H9 (cell line): ENCODE measurements at regions not wholly inside any gene's neighbourhood (a gene's known extent, or its start where the extent isn't known, plus 50 kb on each side); places are given as distances from the start of the nearest gene placed in this dataset.

ENCODE experiments used
- DNase-seq: peaks from one replicate; pipeline ENCODE4 v3.0.0-alpha.2; 2017
- H2AFZ ChIP-seq: one replicate; pipeline ENCODE4 v1.6.1; 2013; ENCODE audit warnings: mild to moderate bottlenecking, low read length, control low read depth, moderate library complexity
- H2AK5ac ChIP-seq: 2 replicates; pipeline ENCODE4 v1.6.1; 2013; ENCODE audit warnings: low read length, control low read depth, mixed read lengths; ENCODE audit not compliant: insufficient read length
- H2BK120ac ChIP-seq: one replicate; pipeline ENCODE4 v1.6.1; 2013; ENCODE audit warnings: low read depth, mild to moderate bottlenecking, low read length, control low read depth, inconsistent platforms; ENCODE audit not compliant: poor library complexity, severe bottlenecking
- H2BK12ac ChIP-seq: 2 replicates; pipeline ENCODE4 v1.6.1; 2013; ENCODE audit warnings: low read length, control low read depth, mixed read lengths, low read depth; ENCODE audit not compliant: insufficient read length
- H2BK15ac ChIP-seq: 2 replicates; pipeline ENCODE4 v1.6.1; 2013; ENCODE audit warnings: low read depth, low read length, control low read depth
- H2BK20ac ChIP-seq: one replicate; pipeline ENCODE4 v1.6.1; 2013; ENCODE audit warnings: low read depth, mild to moderate bottlenecking, low read length, control low read depth, inconsistent platforms; ENCODE audit not compliant: poor library complexity, severe bottlenecking
- H2BK5ac ChIP-seq: 2 replicates; pipeline ENCODE4 v1.6.1; 2013; ENCODE audit warnings: low read length, control low read depth, mixed read lengths; ENCODE audit not compliant: insufficient read length
- H3K14ac ChIP-seq: 2 replicates; pipeline ENCODE4 v1.6.1; 2013; ENCODE audit warnings: low read length, control low read depth; ENCODE audit not compliant: insufficient read depth
- H3K18ac ChIP-seq: 2 replicates; pipeline ENCODE4 v1.6.1; 2013; ENCODE audit warnings: low read depth, mild to moderate bottlenecking, mixed read lengths, low read length, control low read depth; ENCODE audit not compliant: insufficient read length
- H3K23ac ChIP-seq: 2 replicates; pipeline ENCODE4 v1.6.1; 2013; ENCODE audit warnings: low read length, control low read depth, mixed read lengths, low read depth; ENCODE audit not compliant: insufficient read length
- H3K23me2 ChIP-seq: 2 replicates; pipeline ENCODE4 v1.6.1; 2013; ENCODE audit warnings: low read depth, mild to moderate bottlenecking, mixed read lengths, low read length, control low read depth; ENCODE audit not compliant: insufficient read length, poor library complexity, severe bottlenecking
- H3K27ac ChIP-seq: 2 replicates; pipeline ENCODE4 v1.5.1; 2013; ENCODE audit warnings: low read length, control low read depth, mixed read lengths, low read depth; ENCODE audit not compliant: insufficient read length
- H3K27me3 ChIP-seq: 2 replicates; pipeline ENCODE4 v1.6.1; 2013; ENCODE audit warnings: low read length, control low read depth, inconsistent platforms; ENCODE audit not compliant: insufficient read depth
- H3K4ac ChIP-seq: 2 replicates; pipeline ENCODE4 v1.6.1; 2013; ENCODE audit warnings: low read depth, mild to moderate bottlenecking, control low read depth, inconsistent platforms, low read length, moderate library complexity
- H3K4me1 ChIP-seq: 2 replicates; pipeline ENCODE4 v1.6.1; 2013; ENCODE audit warnings: low read length, control low read depth, inconsistent platforms; ENCODE audit not compliant: insufficient read depth
- H3K4me2 ChIP-seq: 2 replicates; pipeline ENCODE4 v1.6.1; 2013; ENCODE audit warnings: low read length, control low read depth, mixed read lengths; ENCODE audit not compliant: insufficient read length, insufficient read depth
- H3K56ac ChIP-seq: 2 replicates; pipeline ENCODE4 v1.6.1; 2013; ENCODE audit warnings: low read depth, mild to moderate bottlenecking, mixed read lengths, low read length, control low read depth; ENCODE audit not compliant: insufficient read length
- H3K79me1 ChIP-seq: 2 replicates; pipeline ENCODE4 v1.6.1; 2013; ENCODE audit warnings: low read depth, mild to moderate bottlenecking, moderate library complexity, low read length, control low read depth, inconsistent platforms; ENCODE audit not compliant: insufficient read depth, poor library complexity, severe bottlenecking
- H3K79me2 ChIP-seq: 2 replicates; pipeline ENCODE4 v1.6.1; 2013; ENCODE audit warnings: low read length, control low read depth, inconsistent platforms; ENCODE audit not compliant: insufficient read depth
- H3K9ac ChIP-seq: 2 replicates; pipeline ENCODE4 v1.6.1; 2013; ENCODE audit warnings: low read length, control low read depth, mixed read lengths; ENCODE audit not compliant: insufficient read length; ENCODE audit errors: extremely low read depth
- H3K9me3 ChIP-seq: one replicate; pipeline ENCODE4 v1.6.1; 2013; ENCODE audit warnings: low read depth, low read length, inconsistent platforms; ENCODE audit not compliant: control insufficient read depth
- H3T11ph ChIP-seq: one replicate; pipeline ENCODE4 v1.6.1; 2013; ENCODE audit warnings: mild to moderate bottlenecking, low read length, control low read depth, inconsistent platforms
- H4K20me1 ChIP-seq: one replicate; pipeline ENCODE4 v1.6.1; 2013; ENCODE audit not compliant: control insufficient read depth, insufficient read length, insufficient read depth
- H4K5ac ChIP-seq: 2 replicates; pipeline ENCODE4 v1.6.1; 2013; ENCODE audit warnings: low read depth, mild to moderate bottlenecking, mixed read lengths, low read length, control low read depth; ENCODE audit not compliant: insufficient read length
- H4K8ac ChIP-seq: replicated peaks from 2 replicates; pipeline ENCODE4 v1.6.1; 2013; ENCODE audit warnings: low read length, control low read depth, mixed read lengths, low read depth; ENCODE audit not compliant: insufficient read length
- H4K91ac ChIP-seq: 2 replicates; pipeline ENCODE4 v1.6.1; 2013; ENCODE audit warnings: low read depth, mild to moderate bottlenecking, moderate library complexity, mixed read lengths, low read length, control low read depth; ENCODE audit not compliant: insufficient read length
- H3K27ac Mint-ChIP-seq, 3 experiments: 2 replicates in 2 of 3; 3 replicates in 1 of 3; pipeline ENCODE4 v1.8.0; 2020 to 2021; ENCODE audit warnings: mixed read lengths in 3 of 3, mild to moderate bottlenecking in 1 of 3, moderate library complexity in 1 of 3
- H3K27me3 Mint-ChIP-seq: 2 replicates; pipeline ENCODE4 v1.8.0; 2021; ENCODE audit warnings: low read depth, mild to moderate bottlenecking, moderate library complexity, mixed read lengths
- H3K36me3 Mint-ChIP-seq, 3 experiments: 2 replicates in 2 of 3; 3 replicates in 1 of 3; pipeline ENCODE4 v1.8.0; 2020 to 2021; ENCODE audit warnings: low read depth in 3 of 3, mixed read lengths in 3 of 3; ENCODE audit not compliant: insufficient read depth in 1 of 3
- H3K4me1 Mint-ChIP-seq, 2 experiments: 2 replicates each; pipeline ENCODE4 v1.8.0; 2020; ENCODE audit warnings: mixed read lengths in 2 of 2
- H3K4me3 Mint-ChIP-seq, 2 experiments: 2 replicates in 1 of 2; 3 replicates in 1 of 2; pipeline ENCODE4 v1.8.0; 2020 to 2021; ENCODE audit warnings: mild to moderate bottlenecking in 2 of 2, mixed read lengths in 2 of 2, moderate library complexity in 1 of 2
- H3K9me3 Mint-ChIP-seq, 2 experiments: 2 replicates in 1 of 2; 3 replicates in 1 of 2; pipeline ENCODE4 v1.8.0; 2020; ENCODE audit warnings: mild to moderate bottlenecking in 2 of 2, mixed read lengths in 2 of 2, moderate library complexity in 1 of 2
- WGBS: extraction: QIAGEN DNeasy Blood & Tissue Kit; methylation state at CpG from one replicate; pipeline ENCODE4 v1.1.7; 2013; ENCODE audit warnings: missing lambda C conversion rate, low lambda C conversion rate, mixed read lengths; ENCODE audit not compliant: insufficient read length; ENCODE audit errors: extremely low coverage; 5-methylcytosine and 5-hydroxymethylcytosine counted together
- TF ChIP-seq, protein P1 (sequence below): fragments of 200-600 bp; sonication (generic); conservative IDR thresholded peaks from 3 replicates; pipeline ENCODE4 v1.8.0; 2021; ENCODE audit warnings: antibody characterized with exemption, mild to moderate bottlenecking

- TF ChIP-seq, protein P1, sequence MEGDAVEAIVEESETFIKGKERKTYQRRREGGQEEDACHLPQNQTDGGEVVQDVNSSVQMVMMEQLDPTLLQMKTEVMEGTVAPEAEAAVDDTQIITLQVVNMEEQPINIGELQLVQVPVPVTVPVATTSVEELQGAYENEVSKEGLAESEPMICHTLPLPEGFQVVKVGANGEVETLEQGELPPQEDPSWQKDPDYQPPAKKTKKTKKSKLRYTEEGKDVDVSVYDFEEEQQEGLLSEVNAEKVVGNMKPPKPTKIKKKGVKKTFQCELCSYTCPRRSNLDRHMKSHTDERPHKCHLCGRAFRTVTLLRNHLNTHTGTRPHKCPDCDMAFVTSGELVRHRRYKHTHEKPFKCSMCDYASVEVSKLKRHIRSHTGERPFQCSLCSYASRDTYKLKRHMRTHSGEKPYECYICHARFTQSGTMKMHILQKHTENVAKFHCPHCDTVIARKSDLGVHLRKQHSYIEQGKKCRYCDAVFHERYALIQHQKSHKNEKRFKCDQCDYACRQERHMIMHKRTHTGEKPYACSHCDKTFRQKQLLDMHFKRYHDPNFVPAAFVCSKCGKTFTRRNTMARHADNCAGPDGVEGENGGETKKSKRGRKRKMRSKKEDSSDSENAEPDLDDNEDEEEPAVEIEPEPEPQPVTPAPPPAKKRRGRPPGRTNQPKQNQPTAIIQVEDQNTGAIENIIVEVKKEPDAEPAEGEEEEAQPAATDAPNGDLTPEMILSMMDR = no peak
- Histone ChIP-seq H3K79me2 (no peaks in the 10 kb centered on the region), H2BK20ac (no peak overlapping the region), H4K20me1 (no peaks in the 10 kb centered on the region), H3K9ac (no peak overlapping the region), H3K27ac (no peak overlapping the region), H3K14ac (no peak overlapping the region), H2BK120ac (no peak overlapping the region), H3K23me2 (no peaks in the 10 kb centered on the region), H2BK5ac (no peak overlapping the region), H3K79me1 (no peaks in the 10 kb centered on the region), H3K9me3 (no peaks in the 10 kb centered on the region), H3K4me2 (no peak overlapping the region), H3K23ac (no peak overlapping the region), H3K4ac (no peak overlapping the region), H3K56ac (no peak overlapping the region), H2BK12ac (no peak overlapping the region), H4K8ac (no peak overlapping the region), H4K91ac (no peak overlapping the region), H3K18ac (no peak overlapping the region), H4K5ac (no peak overlapping the region), H2BK15ac (no peak overlapping the region), H3K4me1 (no peaks in the 10 kb centered on the region), H3K27me3 (no peaks in the 10 kb centered on the region), H2AK5ac (no peak overlapping the region), H3T11ph (no peak overlapping the region), H2AFZ (no peak overlapping the region)
- no peaks in the 10 kb centered on the region; a peak in 1 of 7 replicates for H3K36me3 Mint-ChIP-seq
- H3K27ac Mint-ChIP-seq = no peak overlapping the region
- no peaks in the 10 kb centered on the region for H3K9me3 Mint-ChIP-seq
- no peak for DNase-seq
- no peak overlapping the region for H3K4me3 Mint-ChIP-seq
- WGBS = no CpG with 5 or more reads among the region's 2 CpGs
- peaks cover 6% of the 10 kb centered on the region for H3K27me3 Mint-ChIP-seq
- H3K4me1 Mint-ChIP-seq = peaks cover under 1 to 4% of the 10 kb centered on the region in 2 experiments; a peak in 3 of 4 replicates
These were observed 159.2 kb downstream of the CYLD start for GRCh38 chr16:50901062-50901461.
